ENCODE measurements at regions not wholly inside any gene's neighbourhood (a gene's known extent, or its start where the extent isn't known, plus 50 kb on each side); places are given as distances from the start of the nearest gene placed in this dataset.
"Not testable (repeated sequence)": the region's sequence is repeated elsewhere in the genome, so short reads cannot be mapped to it uniquely, and the experiment has no call there.

GRCh38 chr13:21287331-21287907 lies 111.0 kb downstream of the MRPL57 start:
- Histone ChIP-seq H3K36me3 (ENCODE audit: control insufficient read depth in 2 of 2, insufficient read depth in 2 of 2, low read length in 1 of 2) (no peaks in the 10 kb centered on the region), H3K4me1 (ENCODE audit: control insufficient read depth in 2 of 2, insufficient read depth in 2 of 2, low read length in 2 of 2) (no peaks in the 10 kb centered on the region), H3K9me3 (ENCODE audit: control insufficient read depth in 2 of 2, insufficient read depth in 1 of 2, low read length in 1 of 2) (no peaks in the 10 kb centered on the region), H3K27me3 (ENCODE audit: control insufficient read depth in 2 of 2, insufficient read depth in 1 of 2, low read length in 1 of 2) (no peaks in the 10 kb centered on the region), H3K27ac (ENCODE audit: low read depth in 1 of 2, low read length in 1 of 2) (no peak overlapping the region), H3K4me3 (ENCODE audit: low read length in 2 of 2) (no peak overlapping the region)
- no peak for DNase-seq (ENCODE audit: low read depth in 6 of 9, low spot score in 9 of 9)
- WGBS, result 97% methylated on average over 20 of the region's 20 CpGs

- H3K27ac ChIP-seq (ENCODE audit: low read depth in 1 of 2, low read length in 1 of 2), result no peak overlapping the region
- no peaks in the 10 kb centered on the region for H3K36me3 ChIP-seq (ENCODE audit: control insufficient read depth in 2 of 2, insufficient read depth in 2 of 2, low read length in 1 of 2)
- no peaks in the 10 kb centered on the region for H3K27me3 ChIP-seq (ENCODE audit: control insufficient read depth in 2 of 2, insufficient read depth in 1 of 2, low read length in 1 of 2)
- no peaks in the 10 kb centered on the region for H3K4me1 ChIP-seq (ENCODE audit: control insufficient read depth in 2 of 2, insufficient read depth in 2 of 2, low read length in 2 of 2)
- WGBS, result 97% methylated on average over 5 of the region's 5 CpGs
- DNase-seq (ENCODE audit: low read depth in 6 of 9, low spot score in 9 of 9), result no peak
- H3K4me3 ChIP-seq (ENCODE audit: low read length in 2 of 2), result no peak overlapping the region
- no peaks in the 10 kb centered on the region for H3K9me3 ChIP-seq (ENCODE audit: control insufficient read depth in 2 of 2, insufficient read depth in 1 of 2, low read length in 1 of 2)
Measured at GRCh38 chr13:21289475-21289874, 113.0 kb downstream of the MRPL57 start.

GRCh38 chr13:21290442-21291002 lies 114.1 kb downstream of the MRPL57 start:
- 98% methylated on average over 13 of the region's 13 CpGs for WGBS
- H3K27ac ChIP-seq (ENCODE audit: low read depth in 1 of 2, low read length in 1 of 2); H3K4me1 ChIP-seq (ENCODE audit: control insufficient read depth in 2 of 2, insufficient read depth in 2 of 2, low read length in 2 of 2); DNase-seq (ENCODE audit: low read depth in 6 of 9, low spot score in 9 of 9); H3K36me3 ChIP-seq (ENCODE audit: control insufficient read depth in 2 of 2, insufficient read depth in 2 of 2, low read length in 1 of 2); H3K4me3 ChIP-seq (ENCODE audit: low read length in 2 of 2); H3K9me3 ChIP-seq (ENCODE audit: control insufficient read depth in 2 of 2, insufficient read depth in 1 of 2, low read length in 1 of 2); H3K27me3 ChIP-seq (ENCODE audit: control insufficient read depth in 2 of 2, insufficient read depth in 1 of 2, low read length in 1 of 2): not testable (repeated sequence)

DNA sequence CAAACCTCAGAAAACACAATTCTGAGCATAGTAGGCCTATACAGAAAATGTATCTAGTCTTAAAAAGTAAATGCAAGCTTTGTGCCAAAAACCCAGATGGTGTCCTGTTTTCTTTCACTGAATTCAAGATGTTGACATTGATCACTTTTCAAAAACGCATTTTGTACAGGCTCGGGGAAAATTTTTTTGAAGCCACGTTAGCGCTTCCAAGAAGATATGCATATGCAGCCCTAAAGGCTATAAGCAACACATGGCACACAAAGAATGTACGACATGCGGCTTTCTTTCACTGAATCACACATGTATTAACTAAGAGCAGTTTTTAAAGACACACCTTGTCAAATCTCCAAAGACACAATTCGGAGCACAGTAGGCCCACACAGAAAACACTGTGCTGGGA lies 115.4 kb downstream of the MRPL57 start:
- no peak overlapping the region for H3K27ac ChIP-seq (ENCODE audit: low read depth in 1 of 2, low read length in 1 of 2)
- WGBS, result 98% methylated on average over 7 of the region's 7 CpGs
- H3K9me3 ChIP-seq (ENCODE audit: control insufficient read depth in 2 of 2, insufficient read depth in 1 of 2, low read length in 1 of 2), result no peaks in the 10 kb centered on the region
- no peaks in the 10 kb centered on the region for H3K36me3 ChIP-seq (ENCODE audit: control insufficient read depth in 2 of 2, insufficient read depth in 2 of 2, low read length in 1 of 2)
- H3K4me3 ChIP-seq (ENCODE audit: low read length in 2 of 2), result no peak overlapping the region
- H3K4me1 ChIP-seq (ENCODE audit: control insufficient read depth in 2 of 2, insufficient read depth in 2 of 2, low read length in 2 of 2), result no peaks in the 10 kb centered on the region
- H3K27me3 ChIP-seq (ENCODE audit: control insufficient read depth in 2 of 2, insufficient read depth in 1 of 2, low read length in 1 of 2), result no peaks in the 10 kb centered on the region
- DNase-seq (ENCODE audit: low read depth in 6 of 9, low spot score in 9 of 9), result no peak

GRCh38 chr13:21296991-21297390 lies 120.5 kb downstream of the MRPL57 start:
- H3K36me3 ChIP-seq (ENCODE audit: control insufficient read depth in 2 of 2, insufficient read depth in 2 of 2, low read length in 1 of 2); H3K27me3 ChIP-seq (ENCODE audit: control insufficient read depth in 2 of 2, insufficient read depth in 1 of 2, low read length in 1 of 2); H3K4me1 ChIP-seq (ENCODE audit: control insufficient read depth in 2 of 2, insufficient read depth in 2 of 2, low read length in 2 of 2); H3K9me3 ChIP-seq (ENCODE audit: control insufficient read depth in 2 of 2, insufficient read depth in 1 of 2, low read length in 1 of 2); H3K4me3 ChIP-seq (ENCODE audit: low read length in 2 of 2); H3K27ac ChIP-seq (ENCODE audit: low read depth in 1 of 2, low read length in 1 of 2): not testable (repeated sequence)
- peak in 8 of 9 donors; percentile 12 to 60 (median 16) for DNase-seq (ENCODE audit: low read depth in 6 of 9, low spot score in 9 of 9)
- whole genome bisulfite sequencing, result 7% methylated on average over 5 of the region's 5 CpGs

DNA sequence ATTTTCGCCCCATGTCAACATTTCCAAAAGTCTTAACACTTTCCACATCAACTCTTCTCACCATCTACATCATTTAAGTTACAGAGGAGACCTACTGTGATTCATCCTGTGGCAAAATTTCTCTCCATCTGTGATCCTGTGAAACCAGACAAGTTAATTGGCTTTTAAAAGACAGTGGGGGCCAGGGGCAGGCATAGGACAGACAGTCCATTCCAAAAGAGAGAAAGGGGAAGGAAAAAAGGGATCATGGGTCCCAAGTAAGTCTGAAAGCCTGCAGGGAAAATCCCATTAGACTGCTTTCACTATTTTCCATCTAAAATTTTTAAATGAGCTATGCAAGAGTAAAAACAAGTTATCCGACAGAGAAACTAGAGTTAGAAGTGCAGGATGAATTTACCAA lies 121.0 kb downstream of the MRPL57 start:
- peak overlapping the region; percentile 52 to 55 for H3K27ac ChIP-seq (ENCODE audit: low read depth in 1 of 2, low read length in 1 of 2)
- peaks cover 0 to 4% of the 10 kb centered on the region in 2 donors for H3K4me1 ChIP-seq (ENCODE audit: control insufficient read depth in 2 of 2, insufficient read depth in 2 of 2, low read length in 2 of 2)
- WGBS, result 87% methylated on average over 2 of the region's 2 CpGs
- peak in 5 of 9 donors; percentile 2 to 43 (median 8) for DNase-seq (ENCODE audit: low read depth in 6 of 9, low spot score in 9 of 9)
- no peaks in the 10 kb centered on the region for H3K9me3 ChIP-seq (ENCODE audit: control insufficient read depth in 2 of 2, insufficient read depth in 1 of 2, low read length in 1 of 2)
- no peaks in the 10 kb centered on the region for H3K36me3 ChIP-seq (ENCODE audit: control insufficient read depth in 2 of 2, insufficient read depth in 2 of 2, low read length in 1 of 2)
- no peaks in the 10 kb centered on the region for H3K27me3 ChIP-seq (ENCODE audit: control insufficient read depth in 2 of 2, insufficient read depth in 1 of 2, low read length in 1 of 2)
- H3K4me3 ChIP-seq (ENCODE audit: low read length in 2 of 2), result peak overlapping the region; percentile 3 to 80

DNA sequence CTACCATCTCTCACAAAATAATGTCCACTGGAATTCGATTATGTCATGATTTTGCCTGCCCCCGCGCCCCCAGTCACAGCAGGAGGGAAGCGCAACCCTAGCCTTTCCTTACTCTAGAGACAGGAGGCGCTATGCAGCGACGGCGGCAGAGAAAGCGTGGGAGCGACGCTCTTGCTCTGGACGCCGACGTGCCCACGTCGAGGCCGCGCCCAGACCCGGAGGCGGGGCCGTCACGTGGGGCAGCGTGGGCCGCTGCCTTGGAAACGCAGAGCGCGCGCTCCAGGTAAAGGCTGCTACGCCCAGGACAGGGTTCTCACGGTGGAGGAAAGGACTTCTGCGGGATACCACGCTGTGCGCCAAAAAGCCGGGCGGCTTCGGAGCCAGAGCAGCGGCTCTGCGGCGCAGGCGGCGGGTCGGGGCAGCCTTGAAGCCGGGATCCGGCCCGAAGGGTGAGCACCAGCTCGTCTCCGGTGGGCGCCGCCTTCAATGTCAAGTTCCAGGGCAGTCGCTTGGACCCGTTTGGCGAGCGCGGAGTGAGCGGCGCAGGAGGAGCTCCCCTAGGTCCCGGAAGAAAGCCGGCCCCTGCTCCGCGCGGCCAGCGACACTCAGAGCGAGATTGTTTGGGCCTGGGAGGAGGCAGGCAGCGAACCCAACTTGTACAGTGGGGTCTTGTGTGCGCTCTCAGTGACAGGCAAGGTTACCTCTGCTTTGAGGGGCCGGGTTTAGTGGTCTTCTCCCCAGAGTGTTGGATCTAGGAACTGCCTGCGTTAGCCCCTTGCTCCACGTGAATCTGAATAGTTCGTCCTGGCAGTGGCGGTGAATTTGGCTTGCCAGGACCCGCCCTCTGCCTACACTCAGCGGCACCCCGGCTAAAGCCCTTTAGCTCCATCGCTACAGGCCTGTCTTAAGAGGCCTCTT lies 121.7 kb downstream of the MRPL57 start:
- peaks cover 0 to 4% of the 10 kb centered on the region in 2 donors for H3K4me1 ChIP-seq (ENCODE audit: control insufficient read depth in 2 of 2, insufficient read depth in 2 of 2, low read length in 2 of 2)
- under 1% methylated on average over 74 of the region's 74 CpGs for WGBS
- H3K36me3 ChIP-seq (ENCODE audit: control insufficient read depth in 2 of 2, insufficient read depth in 2 of 2, low read length in 1 of 2), result no peaks in the 10 kb centered on the region
- peak; percentile 74 to 94 (median 89) for DNase-seq (ENCODE audit: low read depth in 6 of 9, low spot score in 9 of 9)
- peak overlapping the region; percentile 77 to 80 for H3K4me3 ChIP-seq (ENCODE audit: low read length in 2 of 2)
- peak overlapping the region; percentile 37 to 55 for H3K27ac ChIP-seq (ENCODE audit: low read depth in 1 of 2, low read length in 1 of 2)
- H3K27me3 ChIP-seq (ENCODE audit: control insufficient read depth in 2 of 2, insufficient read depth in 1 of 2, low read length in 1 of 2), result no peaks in the 10 kb centered on the region
- H3K9me3 ChIP-seq (ENCODE audit: control insufficient read depth in 2 of 2, insufficient read depth in 1 of 2, low read length in 1 of 2), result no peaks in the 10 kb centered on the region

GRCh38 chr13:21304256-21304655 lies 127.8 kb downstream of the MRPL57 start:
- WGBS, result 98% methylated on average over 6 of the region's 6 CpGs
- DNase-seq (ENCODE audit: low read depth in 6 of 9, low spot score in 9 of 9), result no peak
- Histone ChIP-seq H3K4me3 (ENCODE audit: low read length in 2 of 2) (no peak overlapping the region), H3K36me3 (ENCODE audit: control insufficient read depth in 2 of 2, insufficient read depth in 2 of 2, low read length in 1 of 2) (no peaks in the 10 kb centered on the region), H3K27ac (ENCODE audit: low read depth in 1 of 2, low read length in 1 of 2) (no peak overlapping the region), H3K9me3 (ENCODE audit: control insufficient read depth in 2 of 2, insufficient read depth in 1 of 2, low read length in 1 of 2) (no peaks in the 10 kb centered on the region), H3K27me3 (ENCODE audit: control insufficient read depth in 2 of 2, insufficient read depth in 1 of 2, low read length in 1 of 2) (no peaks in the 10 kb centered on the region), H3K4me1 (ENCODE audit: control insufficient read depth in 2 of 2, insufficient read depth in 2 of 2, low read length in 2 of 2) (no peaks in the 10 kb centered on the region)
